ENCODE measurements at regions not wholly inside any gene's neighbourhood (a gene's known extent, or its start where the extent isn't known, plus 50 kb on each side); places are given as distances from the start of the nearest gene placed in this dataset.

GRCh38 chr18:43812627-43813026 is 535.3 kb upstream of the SYT4 start:
- Histone ChIP-seq H3K27ac (no peak overlapping the region), H3K36me3 (no peaks in the 10 kb centered on the region), H3K4me1 (no peaks in the 10 kb centered on the region), H3K27me3 (no peaks in the 10 kb centered on the region), H3K9me3 (peaks cover 9% of the 10 kb centered on the region), H3K4me3 (no peak overlapping the region)
- no peak for DNase-seq (ENCODE audit: low spot score in 2 of 2)
- no peak for TF ChIP-seq CTCF (IDR thresholded peaks at IDR 0.05)
- TF ChIP-seq POLR2A (IDR thresholded peaks at IDR 0.05), result no peak
- TF ChIP-seq POLR2AphosphoS5 (IDR thresholded peaks at IDR 0.05), result no peak
- TF ChIP-seq EP300 (IDR thresholded peaks at IDR 0.05), result no peak
- 86% methylated on average over 1 of the region's 1 CpG for WGBS

GRCh38 chr18:43819397-43819796 is 542.1 kb upstream of the SYT4 start:
- WGBS, result 69% methylated on average over 1 of the region's 1 CpG

GRCh38 chr18:43819873-43820272 is 542.6 kb upstream of the SYT4 start:
- 69% methylated on average over 1 of the region's 1 CpG for WGBS
- TF ChIP-seq POLR2AphosphoS5 (IDR thresholded peaks at IDR 0.05) (no peak), POLR2A (IDR thresholded peaks at IDR 0.05) (no peak), EP300 (IDR thresholded peaks at IDR 0.05) (no peak), CTCF (IDR thresholded peaks at IDR 0.05) (no peak)

More at GRCh38 chr18:43819397-43819796, 542.1 kb upstream of the SYT4 start:
- DNase-seq (ENCODE audit: low spot score in 2 of 2), result no peak
- Histone ChIP-seq H3K4me3 (no peak overlapping the region), H3K9me3 (peaks cover 10% of the 10 kb centered on the region), H3K4me1 (no peaks in the 10 kb centered on the region), H3K27ac (no peak overlapping the region), H3K27me3 (no peaks in the 10 kb centered on the region), H3K36me3 (no peaks in the 10 kb centered on the region)
- TF ChIP-seq EP300 (IDR thresholded peaks at IDR 0.05) (no peak), POLR2A (IDR thresholded peaks at IDR 0.05) (no peak), CTCF (IDR thresholded peaks at IDR 0.05) (no peak), POLR2AphosphoS5 (IDR thresholded peaks at IDR 0.05) (no peak)

GRCh38 chr18:43825768-43826167 is 548.5 kb upstream of the SYT4 start:
- no peaks in the 10 kb centered on the region for H3K36me3 ChIP-seq
- H3K27me3 ChIP-seq, result no peaks in the 10 kb centered on the region
- no peaks in the 10 kb centered on the region for H3K9me3 ChIP-seq
- H3K27ac ChIP-seq, result no peak overlapping the region
- DNase-seq (ENCODE audit: low spot score in 2 of 2), result no peak
- 85% methylated on average over 2 of the region's 2 CpGs for WGBS
- no peaks in the 10 kb centered on the region for H3K4me1 ChIP-seq
- H3K4me3 ChIP-seq, result no peak overlapping the region
- TF ChIP-seq EP300 (IDR thresholded peaks at IDR 0.05), result no peak
- TF ChIP-seq POLR2AphosphoS5 (IDR thresholded peaks at IDR 0.05), result no peak
- TF ChIP-seq CTCF (IDR thresholded peaks at IDR 0.05), result no peak
- TF ChIP-seq POLR2A (IDR thresholded peaks at IDR 0.05), result no peak

More at GRCh38 chr18:43819873-43820272, 542.6 kb upstream of the SYT4 start:
- no peaks in the 10 kb centered on the region for H3K36me3 ChIP-seq
- peaks cover 10% of the 10 kb centered on the region for H3K9me3 ChIP-seq
- no peak for DNase-seq (ENCODE audit: low spot score in 2 of 2)
- H3K27ac ChIP-seq, result no peak overlapping the region
- H3K4me1 ChIP-seq, result no peaks in the 10 kb centered on the region
- H3K27me3 ChIP-seq, result no peaks in the 10 kb centered on the region
- H3K4me3 ChIP-seq, result no peak overlapping the region

GRCh38 chr18:43826215-43826614 is 548.9 kb upstream of the SYT4 start:
- DNase-seq (ENCODE audit: low spot score in 2 of 2), result no peak
- H3K27ac ChIP-seq, result no peak overlapping the region

GRCh38 chr18:43827311-43827710 is 550.0 kb upstream of the SYT4 start:
- no peak for DNase-seq (ENCODE audit: low spot score in 2 of 2)
- H3K9me3 ChIP-seq, result no peaks in the 10 kb centered on the region

More at GRCh38 chr18:43826215-43826614, 548.9 kb upstream of the SYT4 start:
- no peaks in the 10 kb centered on the region for H3K36me3 ChIP-seq
- no peaks in the 10 kb centered on the region for H3K4me1 ChIP-seq
- TF ChIP-seq POLR2A (IDR thresholded peaks at IDR 0.05), result no peak
- H3K4me3 ChIP-seq, result no peak overlapping the region
- WGBS, result 85% methylated on average over 1 of the region's 1 CpG
- H3K27me3 ChIP-seq, result no peaks in the 10 kb centered on the region
- H3K9me3 ChIP-seq, result no peaks in the 10 kb centered on the region

More at GRCh38 chr18:43827311-43827710, 550.0 kb upstream of the SYT4 start:
- H3K36me3 ChIP-seq, result no peaks in the 10 kb centered on the region
- TF ChIP-seq CTCF (IDR thresholded peaks at IDR 0.05) (no peak), POLR2AphosphoS5 (IDR thresholded peaks at IDR 0.05) (no peak), EP300 (IDR thresholded peaks at IDR 0.05) (no peak), POLR2A (IDR thresholded peaks at IDR 0.05) (no peak)
- no peaks in the 10 kb centered on the region for H3K27me3 ChIP-seq
- H3K27ac ChIP-seq, result no peak overlapping the region
- 55% methylated on average over 4 of the region's 4 CpGs for WGBS
- H3K4me3 ChIP-seq, result no peak overlapping the region
- H3K4me1 ChIP-seq, result no peaks in the 10 kb centered on the region

Data from suprapubic skin (tissue), 4 donors.